GM21717 (cell line): ENCODE measurements at regions not wholly inside any gene's neighbourhood (a gene's known extent, or its start where the extent isn't known, plus 50 kb on each side); places are given as distances from the start of the nearest gene placed in this dataset.
"Not testable (repeated sequence)": the region's sequence is repeated elsewhere in the genome, so short reads cannot be mapped to it uniquely, and the experiment has no call there.

Experiments
- ATAC-seq: cut with Tn5 transposase; IDR thresholded peaks from one replicate; pipeline ENCODE4 v1.9.1; 2021; ENCODE audit warnings: mild to moderate bottlenecking, moderate library complexity; ENCODE audit not compliant: unreplicated experiment

DNA sequence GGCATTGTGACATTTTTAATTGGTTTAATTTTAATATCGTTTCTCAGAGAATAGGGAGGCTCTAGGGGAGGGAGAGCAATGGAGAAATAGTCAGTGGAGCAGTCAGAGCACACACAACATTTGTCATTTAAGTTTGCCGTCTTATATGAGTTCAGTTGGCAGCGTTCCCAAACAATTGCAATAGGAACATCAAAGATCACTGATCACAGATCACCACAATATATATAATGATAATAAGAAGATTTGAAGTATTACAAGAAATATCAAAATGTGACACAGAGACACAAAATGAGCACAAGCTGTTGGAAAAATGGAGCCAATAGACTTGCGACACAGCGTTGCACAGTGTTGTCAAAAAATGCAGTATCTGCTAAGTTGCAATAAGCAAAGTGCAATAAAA is 303.7 kb downstream of the CDH19 start:
- no peak for ATAC-seq

DNA sequence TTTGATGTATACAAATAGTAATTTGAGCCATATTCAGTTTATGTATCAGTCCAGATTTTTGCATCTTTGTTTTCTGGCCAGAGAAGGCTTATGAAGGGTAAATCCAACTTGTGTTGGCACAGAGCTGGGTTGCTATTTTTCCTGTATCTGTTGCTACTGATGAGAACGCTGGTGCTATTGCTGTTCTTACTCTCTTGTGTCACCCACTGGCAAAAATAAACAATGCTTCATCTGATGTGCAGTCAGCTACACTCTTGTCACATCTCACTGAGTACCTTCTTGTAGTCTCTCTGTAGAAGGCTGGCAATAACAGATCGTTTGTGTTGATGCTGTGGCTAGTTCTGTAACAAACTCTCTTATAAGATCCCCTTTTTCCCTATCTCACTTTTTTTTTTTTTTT is 323.4 kb downstream of the CDH19 start:
- ATAC-seq = no peak

GRCh38 chr18:66271962-66272361 is 331.9 kb downstream of the CDH19 start:
- no peak for ATAC-seq

DNA sequence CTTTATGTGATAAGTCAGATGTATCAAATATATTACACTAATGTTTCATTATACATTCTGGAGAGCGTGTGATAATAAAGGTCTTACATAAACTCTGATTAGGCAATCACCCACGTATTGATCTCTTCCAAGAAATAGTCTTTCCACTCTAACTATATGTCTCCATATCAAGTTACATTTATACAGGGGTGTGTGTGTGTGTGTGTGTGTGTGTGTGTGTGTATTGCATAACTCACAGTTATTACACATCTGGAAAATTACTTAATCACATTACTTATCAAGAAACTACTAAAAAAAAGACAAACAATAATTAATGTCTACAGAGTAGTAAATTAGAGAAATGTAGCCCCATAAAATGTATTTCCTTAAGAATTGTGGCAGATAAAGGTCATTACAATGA is 339.8 kb downstream of the CDH19 start:
- no peak for ATAC-seq

DNA sequence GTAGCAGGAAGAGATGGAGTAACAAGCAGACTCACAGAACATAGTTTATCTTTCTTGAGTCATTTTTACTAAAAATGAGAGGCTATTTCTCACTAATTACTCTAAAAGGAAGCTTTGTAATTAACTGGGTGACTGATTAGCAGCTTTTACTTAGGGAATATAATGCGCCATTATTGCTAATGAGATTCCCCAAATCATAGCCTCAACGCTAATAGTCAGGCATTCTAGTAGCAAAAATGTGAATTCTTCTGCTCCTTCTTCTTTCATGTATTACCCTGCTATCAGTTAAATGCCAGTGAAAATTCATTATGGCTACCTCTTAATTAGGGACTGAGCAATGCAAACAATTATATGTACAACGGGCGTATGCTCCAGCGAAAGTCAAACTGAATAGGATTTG is 349.8 kb downstream of the CDH19 start:
- no peak for ATAC-seq

- no peak for ATAC-seq
Measured at GRCh38 chr18:66252703-66253102, 351.2 kb downstream of the CDH19 start.

GRCh38 chr18:66235206-66235605 is 368.7 kb downstream of the CDH19 start:
- ATAC-seq = no peak

- ATAC-seq = no peak
Measured at GRCh38 chr18:66226782-66227181, 377.1 kb downstream of the CDH19 start.

- ATAC-seq = not testable (repeated sequence)
Measured at GRCh38 chr18:66223317-66223716, 380.6 kb downstream of the CDH19 start.

GRCh38 chr18:66222174-66222573 is 381.7 kb downstream of the CDH19 start:
- ATAC-seq = no peak

GRCh38 chr18:66219817-66220216 is 384.1 kb downstream of the CDH19 start:
- ATAC-seq = no peak

DNA sequence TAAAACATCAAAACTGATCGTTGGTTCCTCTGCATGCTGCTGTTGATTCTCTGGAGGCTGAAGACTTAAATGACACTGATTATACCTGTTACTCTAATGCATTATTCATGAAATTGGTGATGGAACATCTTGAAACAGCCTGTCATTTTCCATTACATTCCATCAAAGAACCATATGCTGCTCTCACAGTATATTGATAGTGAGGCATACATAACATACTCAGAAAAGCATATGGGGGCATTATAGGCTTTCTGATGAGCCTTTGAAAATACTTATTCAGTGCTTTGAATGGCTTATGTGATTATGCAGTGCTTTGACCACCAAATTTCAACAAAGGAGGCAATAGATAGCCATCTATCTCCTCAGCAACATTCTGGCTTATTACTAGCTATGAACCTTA is 392.1 kb downstream of the CDH19 start:
- ATAC-seq = no peak

- ATAC-seq = no peak
Measured at GRCh38 chr18:66210875-66211274, 393.0 kb downstream of the CDH19 start.

- no peak for ATAC-seq
Measured at GRCh38 chr18:66209656-66210055, 394.2 kb downstream of the CDH19 start.

- no peak for ATAC-seq
Measured at GRCh38 chr18:66196805-66197204, 407.1 kb downstream of the CDH19 start.

DNA sequence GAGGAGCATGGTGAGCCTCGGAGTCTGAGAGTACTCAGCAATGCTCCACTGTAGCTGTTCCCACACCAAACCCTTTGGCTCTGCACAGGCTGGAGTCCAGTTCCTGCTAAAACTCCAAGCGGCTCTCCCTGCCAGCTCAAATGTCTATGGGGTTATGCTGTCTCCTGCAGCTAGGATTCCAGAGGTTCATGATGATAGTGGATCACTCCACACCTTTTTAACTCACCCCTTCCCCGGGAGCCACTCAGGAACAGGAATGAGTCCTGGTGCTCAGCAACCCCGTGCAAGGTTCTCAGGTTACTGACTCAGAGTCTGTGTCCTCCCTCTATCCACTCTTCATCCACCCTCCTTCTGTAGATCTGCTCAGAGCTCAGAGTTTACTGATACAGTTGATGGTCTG is 410.0 kb downstream of the CDH19 start:
- ATAC-seq = no peak

DNA sequence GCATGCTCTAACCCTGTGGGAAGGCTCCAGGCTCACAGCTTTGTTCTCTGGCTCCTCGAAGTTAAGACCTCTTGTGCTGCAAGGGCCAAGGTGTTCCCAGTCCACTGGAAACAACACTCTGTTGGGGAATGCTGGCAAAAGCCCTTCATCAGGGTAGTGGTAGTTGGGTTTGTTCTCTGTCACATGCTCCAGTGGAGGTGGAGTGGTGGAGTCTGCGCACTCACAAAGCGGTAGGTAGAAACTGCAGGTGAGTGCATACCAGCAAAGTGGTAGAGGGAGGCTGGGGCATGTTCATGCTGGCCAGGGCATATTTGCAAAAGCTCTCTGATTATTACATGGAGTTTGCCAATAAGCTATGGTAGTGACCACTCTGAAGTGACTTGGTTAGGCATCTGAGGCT is 410.5 kb downstream of the CDH19 start:
- no peak for ATAC-seq

- ATAC-seq = no peak
Measured at GRCh38 chr18:66168685-66169235, 417.9 kb downstream of the CDH7 start.

GRCh38 chr18:66167829-66168684 is 417.2 kb downstream of the CDH7 start:
- no peak for ATAC-seq

GRCh38 chr18:66160007-66160406 is 409.2 kb downstream of the CDH7 start:
- no peak for ATAC-seq

GRCh38 chr18:66159451-66159850 is 408.6 kb downstream of the CDH7 start:
- ATAC-seq = no peak

DNA sequence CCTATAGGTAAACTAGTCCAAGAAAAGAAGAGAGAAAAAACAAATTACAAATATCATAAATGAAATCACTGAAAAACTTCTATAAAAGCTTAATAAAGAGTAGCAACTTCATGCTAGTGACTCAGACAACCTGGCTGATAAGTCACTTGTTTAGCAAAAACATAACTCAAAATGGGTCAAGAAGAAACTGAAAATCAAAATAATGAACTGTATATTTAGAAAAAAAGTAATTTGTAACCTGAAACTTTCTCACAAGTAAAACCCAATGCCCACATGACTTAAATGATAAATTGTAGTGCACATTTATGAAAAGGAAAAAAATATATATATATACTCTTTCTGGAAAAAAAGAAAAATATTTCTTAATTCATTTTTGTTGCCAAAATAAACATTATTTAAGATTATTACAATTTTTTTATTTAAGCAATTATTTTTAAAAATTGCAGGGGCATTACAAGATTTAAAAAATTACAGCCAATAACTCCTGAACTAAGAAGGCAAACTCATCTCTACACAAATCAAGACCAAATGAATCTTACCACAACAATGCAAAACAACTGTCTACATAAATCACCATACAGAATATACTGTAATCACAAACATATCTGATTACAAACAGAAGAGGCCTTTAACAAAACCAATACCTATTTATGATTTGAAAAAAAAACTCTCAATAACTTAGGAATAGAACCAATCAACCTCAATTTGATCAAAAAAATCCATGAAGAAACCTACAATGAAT is 406.3 kb downstream of the CDH7 start:
- ATAC-seq = peak; percentile 62
